ENCODE measurements at regions not wholly inside any gene's neighbourhood (a gene's known extent, or its start where the extent isn't known, plus 50 kb on each side); places are given as distances from the start of the nearest gene placed in this dataset.
A peak's percentile ranks its signal among the peaks of the same experiment; 100 is the strongest.

DNA sequence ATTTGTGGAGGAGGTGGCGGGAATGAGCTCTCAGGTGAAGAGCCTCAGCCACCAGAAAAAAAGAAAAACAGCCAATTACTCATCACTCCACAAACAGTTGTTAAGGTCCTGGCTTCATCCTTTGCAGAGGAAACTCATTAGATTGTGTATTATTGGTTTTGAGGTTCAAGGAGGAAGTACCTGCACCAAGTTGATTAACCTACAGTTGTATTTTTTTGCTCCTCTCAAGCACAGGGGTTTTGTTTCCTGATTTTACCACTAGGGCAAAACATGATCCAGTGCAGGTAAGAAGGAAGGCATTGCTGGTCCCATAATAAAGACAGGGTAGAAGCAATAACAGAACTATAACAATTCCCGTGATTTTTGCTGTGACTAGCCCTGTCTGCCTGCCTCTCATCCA, 84.0 kb upstream of the QRFPR start:
- no CpG with 5 or more reads among the region's 2 CpGs for WGBS (ENCODE audit: insufficient coverage)
- Histone ChIP-seq H3K9me3 (replicated peaks in 1 of 2; ENCODE audit: control insufficient read depth in 1 of 2, insufficient read depth in 1 of 2, low read length in 2 of 2) (peaks cover 0 to 14% of the 10 kb centered on the region in 2 donors), H3K9ac (ENCODE audit: insufficient read depth, low read length, poor library complexity, severe bottlenecking) (no peak overlapping the region), H3K36me3 (replicated peaks in 1 of 2; ENCODE audit: control insufficient read depth in 1 of 2, insufficient read depth in 2 of 2, low read length in 2 of 2) (no peaks in the 10 kb centered on the region), H3K4me2 (replicated peaks; ENCODE audit: extremely low read depth, low read length, poor library complexity, severe bottlenecking) (no peak overlapping the region), H2AFZ (ENCODE audit: insufficient read depth, low read depth, low read length, poor library complexity, severe bottlenecking) (no peak overlapping the region), H3K27ac (ENCODE audit: low read depth in 1 of 2, low read length in 2 of 2) (no peak overlapping the region), H3K79me2 (ENCODE audit: insufficient read depth, low read length) (no peaks in the 10 kb centered on the region), H4K20me1 (ENCODE audit: insufficient read depth, low read length) (no peaks in the 10 kb centered on the region), H3K4me1 (ENCODE audit: control insufficient read depth in 1 of 2, insufficient read depth in 2 of 2, low read length in 2 of 2) (no peaks in the 10 kb centered on the region), H3K27me3 (ENCODE audit: control insufficient read depth in 2 of 2, insufficient read depth in 2 of 2, low read length in 2 of 2) (no peaks in the 10 kb centered on the region), H3K4me3 (replicated peaks in 1 of 3; ENCODE audit: low read depth in 2 of 3, low read length in 3 of 3) (no peak overlapping the region)
- Mint-ChIP-seq H3K9me3 (peaks cover 4 to 18% (median 11%) of the 10 kb centered on the region in 7 donors), H3K27me3 (ENCODE audit: low read depth in 3 of 3) (peaks cover 1 to 5% (median 3%) of the 10 kb centered on the region in 3 donors), H3K36me3 (no peaks in the 10 kb centered on the region), H3K27ac (no peak overlapping the region), H3K4me3 (no peak overlapping the region), H3K4me1 (no peaks in the 10 kb centered on the region)
- intact Hi-C loops (cut with micrococcal nuclease), result loop anchor here in 1 of 2 donors (10.0 kb wide), 1 partner anchor 270 kb away; no protein-coding TSS in a partner anchor
- no peak for DNase-seq
- TF ChIP-seq, protein P1, sequence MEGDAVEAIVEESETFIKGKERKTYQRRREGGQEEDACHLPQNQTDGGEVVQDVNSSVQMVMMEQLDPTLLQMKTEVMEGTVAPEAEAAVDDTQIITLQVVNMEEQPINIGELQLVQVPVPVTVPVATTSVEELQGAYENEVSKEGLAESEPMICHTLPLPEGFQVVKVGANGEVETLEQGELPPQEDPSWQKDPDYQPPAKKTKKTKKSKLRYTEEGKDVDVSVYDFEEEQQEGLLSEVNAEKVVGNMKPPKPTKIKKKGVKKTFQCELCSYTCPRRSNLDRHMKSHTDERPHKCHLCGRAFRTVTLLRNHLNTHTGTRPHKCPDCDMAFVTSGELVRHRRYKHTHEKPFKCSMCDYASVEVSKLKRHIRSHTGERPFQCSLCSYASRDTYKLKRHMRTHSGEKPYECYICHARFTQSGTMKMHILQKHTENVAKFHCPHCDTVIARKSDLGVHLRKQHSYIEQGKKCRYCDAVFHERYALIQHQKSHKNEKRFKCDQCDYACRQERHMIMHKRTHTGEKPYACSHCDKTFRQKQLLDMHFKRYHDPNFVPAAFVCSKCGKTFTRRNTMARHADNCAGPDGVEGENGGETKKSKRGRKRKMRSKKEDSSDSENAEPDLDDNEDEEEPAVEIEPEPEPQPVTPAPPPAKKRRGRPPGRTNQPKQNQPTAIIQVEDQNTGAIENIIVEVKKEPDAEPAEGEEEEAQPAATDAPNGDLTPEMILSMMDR (IDR thresholded peaks at IDR 0.05), result no peak

GRCh38 chr4:121462660-121463261, 81.9 kb upstream of the QRFPR start:
- Histone ChIP-seq H3K4me2 (replicated peaks; ENCODE audit: extremely low read depth, low read length, poor library complexity, severe bottlenecking) (no peak overlapping the region), H3K4me3 (replicated peaks in 1 of 3; ENCODE audit: low read depth in 2 of 3, low read length in 3 of 3) (no peak overlapping the region), H3K9ac (ENCODE audit: insufficient read depth, low read length, poor library complexity, severe bottlenecking) (no peak overlapping the region), H3K36me3 (replicated peaks in 1 of 2; ENCODE audit: control insufficient read depth in 1 of 2, insufficient read depth in 2 of 2, low read length in 2 of 2) (no peaks in the 10 kb centered on the region), H3K27ac (ENCODE audit: low read depth in 1 of 2, low read length in 2 of 2) (no peak overlapping the region), H3K79me2 (ENCODE audit: insufficient read depth, low read length) (no peaks in the 10 kb centered on the region), H2AFZ (ENCODE audit: insufficient read depth, low read depth, low read length, poor library complexity, severe bottlenecking) (no peak overlapping the region), H3K4me1 (ENCODE audit: control insufficient read depth in 1 of 2, insufficient read depth in 2 of 2, low read length in 2 of 2) (no peaks in the 10 kb centered on the region), H3K27me3 (ENCODE audit: control insufficient read depth in 2 of 2, insufficient read depth in 2 of 2, low read length in 2 of 2) (no peaks in the 10 kb centered on the region), H4K20me1 (ENCODE audit: insufficient read depth, low read length) (no peaks in the 10 kb centered on the region), H3K9me3 (replicated peaks in 1 of 2; ENCODE audit: control insufficient read depth in 1 of 2, insufficient read depth in 1 of 2, low read length in 2 of 2) (peaks cover 0 to 6% of the 10 kb centered on the region in 2 donors)
- intact Hi-C loops (cut with micrococcal nuclease), result loop anchor here in 1 of 2 donors (10.0 kb wide), 1 partner anchor 272 kb away; no protein-coding TSS in a partner anchor
- H3K4me1 Mint-ChIP-seq, result no peaks in the 10 kb centered on the region
- no CpG with 5 or more reads among the region's 5 CpGs for WGBS (ENCODE audit: insufficient coverage)
- no peak overlapping the region for H3K27ac Mint-ChIP-seq
- no peak overlapping the region for H3K4me3 Mint-ChIP-seq
- peak; percentile 6 to 26 (median 23) for DNase-seq
- H3K27me3 Mint-ChIP-seq (ENCODE audit: low read depth in 3 of 3), result peaks cover 1 to 6% (median 5%) of the 10 kb centered on the region in 3 donors
- TF ChIP-seq, protein P1 (IDR thresholded peaks at IDR 0.05), result peak; percentile 64
- H3K36me3 Mint-ChIP-seq, result no peaks in the 10 kb centered on the region
- peaks cover 3 to 11% (median 6%) of the 10 kb centered on the region in 7 donors for H3K9me3 Mint-ChIP-seq

All from CD14-positive monocyte (primary cell).